T-helper 2 cell treated with Interferon-gamma antibody and Interleukin-4, amounts not matched to agents 5 μg/mL and 100 μg/mL, for 36 hours (primary cell): ENCODE measurements at regions not wholly inside any gene's neighbourhood (a gene's known extent, or its start where the extent isn't known, plus 50 kb on each side); places are given as distances from the start of the nearest gene placed in this dataset.

Source experiments
- DNase-seq: peaks from one replicate; pipeline ENCODE4 v3.0.0; 2021; ENCODE audit warnings: low spot score
- H3K27ac Mint-ChIP-seq: one replicate; pipeline ENCODE4 v1.8.0; 2021; ENCODE audit warnings: mild to moderate bottlenecking, mixed read lengths
- H3K27me3 Mint-ChIP-seq: one replicate; pipeline ENCODE4 v1.8.0; 2021; ENCODE audit warnings: low read depth, mixed read lengths
- H3K36me3 Mint-ChIP-seq: one replicate; pipeline ENCODE4 v1.8.0; 2021; ENCODE audit warnings: low read depth, mixed read lengths
- H3K4me1 Mint-ChIP-seq: one replicate; pipeline ENCODE4 v1.8.0; 2021; ENCODE audit warnings: low read depth, mixed read lengths
- H3K4me3 Mint-ChIP-seq: one replicate; pipeline ENCODE4 v1.8.0; 2022; ENCODE audit warnings: mild to moderate bottlenecking, moderate library complexity, mixed read lengths
- H3K9me3 Mint-ChIP-seq: one replicate; pipeline ENCODE4 v1.8.0; 2021; ENCODE audit warnings: mixed read lengths

DNA sequence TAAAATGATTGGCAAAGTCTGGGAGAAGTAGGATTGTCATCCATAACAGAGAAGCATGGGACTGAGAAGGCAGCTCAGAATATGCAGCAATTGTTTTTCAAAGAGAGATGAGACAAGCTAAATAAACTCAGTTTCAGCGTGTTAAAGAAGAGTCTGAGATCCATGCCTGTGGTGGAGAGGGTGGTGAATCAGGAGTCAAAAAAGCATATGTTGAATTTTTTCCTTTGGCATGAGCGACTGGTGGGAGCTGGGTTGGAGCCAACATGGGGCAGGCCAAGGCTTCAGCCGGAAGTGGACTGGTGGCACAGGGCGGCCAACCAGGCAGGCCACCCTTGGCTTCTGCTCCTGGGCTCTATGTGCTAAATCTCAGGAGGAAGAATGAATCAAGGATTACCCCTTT is 102.0 kb downstream of the SST start:
- Mint-ChIP-seq H3K36me3 (no peaks in the 10 kb centered on the region), H3K9me3 (no peaks in the 10 kb centered on the region), H3K27me3 (peaks cover 30% of the 10 kb centered on the region), H3K27ac (no peak overlapping the region), H3K4me3 (no peak overlapping the region), H3K4me1 (no peaks in the 10 kb centered on the region)
- DNase-seq: no peak

GRCh38 chr3:187567661-187568121 is 102.5 kb downstream of the SST start:
- DNase-seq: no peak
- no peak overlapping the region for H3K4me3 Mint-ChIP-seq
- H3K27me3 Mint-ChIP-seq: peaks cover 29% of the 10 kb centered on the region

GRCh38 chr3:187567021-187567420 is 103.2 kb downstream of the SST start:
- Mint-ChIP-seq H3K27me3 (peaks cover 29% of the 10 kb centered on the region), H3K4me1 (no peaks in the 10 kb centered on the region), H3K36me3 (no peaks in the 10 kb centered on the region), H3K4me3 (no peak overlapping the region), H3K9me3 (no peaks in the 10 kb centered on the region), H3K27ac (no peak overlapping the region)
- no peak for DNase-seq

More at GRCh38 chr3:187567661-187568121, 102.5 kb downstream of the SST start:
- no peaks in the 10 kb centered on the region for H3K36me3 Mint-ChIP-seq
- no peaks in the 10 kb centered on the region for H3K9me3 Mint-ChIP-seq
- no peak overlapping the region for H3K27ac Mint-ChIP-seq
- H3K4me1 Mint-ChIP-seq: no peaks in the 10 kb centered on the region

DNA sequence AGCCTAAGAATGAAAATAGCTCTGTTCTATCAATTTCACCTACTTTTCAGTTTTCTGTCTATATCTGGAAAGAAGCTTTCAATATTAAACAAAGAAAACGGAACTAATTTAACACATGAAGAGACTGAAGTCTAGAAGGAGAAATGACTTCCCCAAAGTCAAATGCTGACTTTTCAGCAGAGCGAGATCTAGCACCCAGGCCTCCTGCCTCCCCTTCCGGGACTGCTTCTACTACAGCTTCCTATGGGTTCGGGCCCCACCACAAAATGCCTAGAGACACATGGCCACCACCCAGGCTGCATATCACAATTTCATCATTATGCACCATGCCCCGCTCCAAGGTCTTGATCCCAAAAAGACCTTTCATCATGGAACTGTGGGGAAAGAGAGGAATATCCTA is 104.5 kb downstream of the SST start:
- Mint-ChIP-seq H3K27me3 (peaks cover 27% of the 10 kb centered on the region), H3K4me1 (no peaks in the 10 kb centered on the region), H3K27ac (no peak overlapping the region), H3K36me3 (no peaks in the 10 kb centered on the region), H3K4me3 (no peak overlapping the region), H3K9me3 (no peaks in the 10 kb centered on the region)
- DNase-seq: no peak

DNA sequence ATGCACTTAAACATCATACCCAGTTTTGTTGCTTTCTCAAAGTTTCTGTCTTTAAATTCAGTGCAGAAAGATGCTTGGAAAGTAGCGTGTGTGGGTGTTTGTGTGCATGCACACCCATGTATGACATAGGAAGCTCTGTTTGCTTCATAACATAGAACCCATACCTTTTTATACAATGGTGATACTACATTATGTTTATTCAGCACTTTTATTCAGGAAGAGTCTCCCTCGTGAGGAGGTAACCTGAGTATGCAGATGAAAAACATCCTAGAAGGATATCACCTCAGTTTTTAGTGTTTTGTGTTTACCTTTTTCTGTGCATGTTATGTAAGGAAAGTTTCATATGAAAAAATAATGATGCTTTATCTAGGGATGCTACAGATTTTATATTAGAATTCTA is 111.2 kb downstream of the SST start:
- no peak overlapping the region for H3K4me3 Mint-ChIP-seq
- no peak overlapping the region for H3K27ac Mint-ChIP-seq
- no peaks in the 10 kb centered on the region for H3K4me1 Mint-ChIP-seq
- no peak for DNase-seq
- H3K27me3 Mint-ChIP-seq: peaks cover 17% of the 10 kb centered on the region
- H3K9me3 Mint-ChIP-seq: no peaks in the 10 kb centered on the region
- H3K36me3 Mint-ChIP-seq: no peaks in the 10 kb centered on the region

GRCh38 chr3:187551416-187551815 is 118.8 kb downstream of the SST start:
- H3K27ac Mint-ChIP-seq: no peak overlapping the region
- no peak for DNase-seq
- H3K4me3 Mint-ChIP-seq: no peak overlapping the region
- H3K4me1 Mint-ChIP-seq: no peaks in the 10 kb centered on the region
- no peaks in the 10 kb centered on the region for H3K9me3 Mint-ChIP-seq
- H3K27me3 Mint-ChIP-seq: peaks cover 26% of the 10 kb centered on the region
- H3K36me3 Mint-ChIP-seq: no peaks in the 10 kb centered on the region

GRCh38 chr3:187550446-187550845 is 119.7 kb downstream of the SST start:
- H3K27ac Mint-ChIP-seq: no peak overlapping the region
- no peak for DNase-seq
- H3K9me3 Mint-ChIP-seq: no peaks in the 10 kb centered on the region
- H3K36me3 Mint-ChIP-seq: no peaks in the 10 kb centered on the region
- H3K4me1 Mint-ChIP-seq: no peaks in the 10 kb centered on the region
- peaks cover 21% of the 10 kb centered on the region for H3K27me3 Mint-ChIP-seq
- H3K4me3 Mint-ChIP-seq: no peak overlapping the region

DNA sequence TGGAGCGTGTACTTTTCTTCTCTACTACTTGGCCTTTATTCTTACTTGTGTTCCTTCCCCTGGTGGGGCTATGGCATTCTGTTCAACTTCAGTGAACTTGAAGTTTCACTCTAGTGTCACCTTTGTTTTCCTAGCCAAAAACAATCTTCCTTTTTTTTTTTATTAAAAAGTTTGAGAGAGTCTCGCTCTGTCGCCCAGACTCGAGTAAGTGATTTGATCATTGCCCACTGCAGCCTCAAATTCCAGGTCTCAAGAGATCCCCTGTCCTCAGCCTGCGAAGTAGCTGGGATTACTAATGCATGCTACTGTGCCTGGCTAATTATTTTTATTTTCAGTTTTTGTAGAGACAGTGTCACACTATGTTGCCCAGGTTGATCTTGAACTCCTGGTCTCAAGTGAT is 124.8 kb downstream of the SST start:
- H3K27me3 Mint-ChIP-seq: peaks cover 12% of the 10 kb centered on the region
- H3K4me3 Mint-ChIP-seq: no peak overlapping the region
- no peak for DNase-seq
- H3K4me1 Mint-ChIP-seq: no peaks in the 10 kb centered on the region
- H3K27ac Mint-ChIP-seq: no peak overlapping the region
- no peaks in the 10 kb centered on the region for H3K9me3 Mint-ChIP-seq
- H3K36me3 Mint-ChIP-seq: no peaks in the 10 kb centered on the region

GRCh38 chr3:187544326-187544725 is 125.9 kb downstream of the SST start:
- Mint-ChIP-seq H3K27ac (no peak overlapping the region), H3K4me1 (no peaks in the 10 kb centered on the region), H3K9me3 (no peaks in the 10 kb centered on the region), H3K36me3 (no peaks in the 10 kb centered on the region), H3K4me3 (no peak overlapping the region), H3K27me3 (peaks cover 11% of the 10 kb centered on the region)
- no peak for DNase-seq

DNA sequence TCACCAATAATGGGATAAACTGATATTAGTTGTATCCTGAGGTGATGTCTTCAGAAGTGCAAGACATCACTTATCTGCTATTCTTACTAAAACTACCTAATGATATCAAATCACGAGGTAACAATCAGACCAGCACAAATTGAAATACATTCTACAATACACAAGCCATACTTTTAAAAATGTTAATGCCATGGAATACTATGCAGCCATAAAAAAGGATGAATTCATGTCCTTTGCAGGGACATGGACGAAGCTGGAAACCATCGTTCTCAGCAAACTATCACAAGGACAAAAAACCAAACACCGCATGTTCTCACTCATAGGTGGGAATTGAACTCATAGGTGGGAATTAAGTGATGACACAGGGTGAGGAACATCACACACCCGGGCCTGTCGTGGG is 129.3 kb downstream of the SST start:
- no peak overlapping the region for H3K27ac Mint-ChIP-seq
- peaks cover 2% of the 10 kb centered on the region for H3K27me3 Mint-ChIP-seq
- DNase-seq: no peak
- no peaks in the 10 kb centered on the region for H3K4me1 Mint-ChIP-seq
- H3K9me3 Mint-ChIP-seq: no peaks in the 10 kb centered on the region
- H3K36me3 Mint-ChIP-seq: no peaks in the 10 kb centered on the region
- H3K4me3 Mint-ChIP-seq: no peak overlapping the region

GRCh38 chr3:187536185-187536584 is 134.0 kb downstream of the SST start:
- H3K4me1 Mint-ChIP-seq: no peaks in the 10 kb centered on the region
- H3K36me3 Mint-ChIP-seq: no peaks in the 10 kb centered on the region
- DNase-seq: no peak
- no peak overlapping the region for H3K27ac Mint-ChIP-seq
- H3K27me3 Mint-ChIP-seq: peaks cover 2% of the 10 kb centered on the region
- no peak overlapping the region for H3K4me3 Mint-ChIP-seq
- no peaks in the 10 kb centered on the region for H3K9me3 Mint-ChIP-seq

GRCh38 chr3:187533797-187534196 is 136.4 kb downstream of the SST start:
- Mint-ChIP-seq H3K36me3 (no peaks in the 10 kb centered on the region), H3K9me3 (no peaks in the 10 kb centered on the region), H3K27ac (no peak overlapping the region), H3K4me1 (no peaks in the 10 kb centered on the region), H3K4me3 (no peak overlapping the region), H3K27me3 (peaks cover 5% of the 10 kb centered on the region)
- DNase-seq: no peak

- H3K4me1 Mint-ChIP-seq: no peaks in the 10 kb centered on the region
- no peaks in the 10 kb centered on the region for H3K9me3 Mint-ChIP-seq
- H3K36me3 Mint-ChIP-seq: no peaks in the 10 kb centered on the region
- H3K27me3 Mint-ChIP-seq: peaks cover 5% of the 10 kb centered on the region
- no peak for DNase-seq
- H3K27ac Mint-ChIP-seq: no peak overlapping the region
- no peak overlapping the region for H3K4me3 Mint-ChIP-seq
Measured at GRCh38 chr3:187531831-187532230, 138.4 kb downstream of the SST start.

DNA sequence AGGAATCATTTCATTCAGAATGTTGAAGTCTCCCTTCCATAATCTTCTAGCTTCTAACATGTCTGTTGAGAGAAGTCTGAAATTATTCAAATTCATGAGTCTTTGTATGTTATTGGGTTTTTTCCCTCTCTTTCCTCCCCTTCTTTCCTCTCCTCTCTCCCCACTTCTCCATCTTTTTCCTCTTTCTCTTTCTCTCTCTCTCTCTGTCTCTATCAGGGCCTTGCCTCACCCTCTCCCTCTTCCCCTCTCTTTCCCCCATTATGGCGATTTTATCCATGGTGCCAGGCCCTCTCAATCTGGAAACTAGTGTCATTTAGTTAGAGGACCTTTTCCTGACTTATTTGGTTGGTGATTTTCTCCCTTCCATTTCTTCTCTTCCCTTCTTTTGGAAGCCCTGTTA is 147.3 kb downstream of the SST start:
- Mint-ChIP-seq H3K9me3 (no peaks in the 10 kb centered on the region), H3K27me3 (peaks cover 10% of the 10 kb centered on the region), H3K36me3 (no peaks in the 10 kb centered on the region), H3K4me1 (no peaks in the 10 kb centered on the region), H3K27ac (no peak overlapping the region), H3K4me3 (no peak overlapping the region)
- no peak for DNase-seq

GRCh38 chr3:187522293-187522692 is 147.9 kb downstream of the SST start:
- H3K27ac Mint-ChIP-seq: no peak overlapping the region
- no peak overlapping the region for H3K4me3 Mint-ChIP-seq
- H3K4me1 Mint-ChIP-seq: no peaks in the 10 kb centered on the region
- DNase-seq: no peak
- H3K27me3 Mint-ChIP-seq: peaks cover 10% of the 10 kb centered on the region
- no peaks in the 10 kb centered on the region for H3K36me3 Mint-ChIP-seq
- no peaks in the 10 kb centered on the region for H3K9me3 Mint-ChIP-seq
